Right renal cortex interstitium (tissue), 3 donors: ENCODE measurements at regions not wholly inside any gene's neighbourhood (a gene's known extent, or its start where the extent isn't known, plus 50 kb on each side); places are given as distances from the start of the nearest gene placed in this dataset.

ENCODE experiments used
- DNase-seq, 3 donors: peaks; one replicate each; pipeline ENCODE4 v3.0.0-alpha.2; 2013; ENCODE audit warnings: low read depth in 3 of 3, low spot score in 2 of 3

DNA sequence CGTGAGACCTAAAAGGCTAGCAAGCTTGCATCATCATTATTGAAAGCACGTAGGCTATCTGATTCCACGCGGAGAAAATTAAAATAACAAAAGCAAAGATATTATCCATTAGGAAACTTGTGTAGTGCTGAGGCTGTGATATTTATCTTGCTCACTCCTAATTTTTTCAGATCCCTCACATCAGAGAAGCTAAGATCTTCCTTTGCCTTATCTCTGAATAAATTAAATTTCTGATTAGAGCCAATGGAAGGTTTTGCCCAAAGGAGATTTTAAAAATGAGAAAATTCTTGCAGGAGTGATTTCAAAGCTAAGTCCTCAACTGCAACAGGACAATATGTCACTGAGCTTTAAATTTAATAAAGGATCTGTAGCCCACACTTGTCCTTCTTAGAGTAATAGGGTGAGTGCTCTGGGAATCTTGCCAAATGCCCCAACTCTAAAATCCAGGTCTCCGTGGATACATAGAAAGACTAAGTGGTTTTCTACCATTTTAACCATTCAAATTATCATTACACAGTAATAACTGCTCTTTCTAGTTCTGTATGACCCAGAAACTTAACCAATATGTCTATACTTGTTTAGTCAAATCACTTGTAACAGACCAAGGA lies 295.0 kb downstream of the CAAP1 start:
- no peak for DNase-seq

DNA sequence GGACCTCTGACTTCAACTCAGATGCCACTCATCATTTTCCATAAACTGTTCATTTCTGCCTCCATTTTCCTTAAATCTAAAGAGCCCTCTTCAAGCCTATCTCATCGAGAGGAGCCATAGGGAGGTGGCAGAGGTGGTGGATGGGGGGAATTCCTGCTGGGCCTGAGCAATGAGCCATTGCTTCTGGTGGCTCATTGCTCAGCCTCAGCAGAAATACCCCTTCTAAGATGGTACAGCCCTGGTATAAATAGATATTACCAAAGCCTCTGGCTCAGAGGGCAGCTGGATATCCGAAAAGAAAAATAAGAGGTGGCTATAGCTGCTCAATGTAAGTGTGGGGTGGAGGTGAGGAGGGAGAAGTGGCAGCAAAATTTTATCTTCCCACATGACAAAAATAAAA lies 313.5 kb downstream of the CAAP1 start:
- no peak for DNase-seq

- DNase-seq: no peak
Measured at GRCh38 chr9:26574898-26575440, 317.6 kb downstream of the CAAP1 start.

DNA sequence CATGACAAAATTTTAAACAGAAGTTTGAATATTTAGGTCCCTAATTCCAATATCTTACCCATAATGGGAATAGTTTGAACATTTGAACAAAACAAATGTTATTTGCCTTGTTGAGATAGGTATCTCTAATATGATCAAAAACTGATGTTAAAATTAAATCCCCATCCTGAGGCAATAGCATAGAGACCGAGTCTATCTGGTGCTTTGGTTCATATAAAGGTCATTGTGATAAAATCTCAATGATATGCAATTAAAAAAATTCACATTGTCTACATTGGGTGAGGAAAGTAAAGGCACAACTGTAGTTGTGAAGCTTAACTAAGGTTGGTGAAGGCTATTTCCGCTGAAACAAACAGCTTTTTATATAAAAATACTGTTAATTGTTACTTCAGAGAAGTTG lies 318.3 kb downstream of the CAAP1 start:
- no peak for DNase-seq

DNA sequence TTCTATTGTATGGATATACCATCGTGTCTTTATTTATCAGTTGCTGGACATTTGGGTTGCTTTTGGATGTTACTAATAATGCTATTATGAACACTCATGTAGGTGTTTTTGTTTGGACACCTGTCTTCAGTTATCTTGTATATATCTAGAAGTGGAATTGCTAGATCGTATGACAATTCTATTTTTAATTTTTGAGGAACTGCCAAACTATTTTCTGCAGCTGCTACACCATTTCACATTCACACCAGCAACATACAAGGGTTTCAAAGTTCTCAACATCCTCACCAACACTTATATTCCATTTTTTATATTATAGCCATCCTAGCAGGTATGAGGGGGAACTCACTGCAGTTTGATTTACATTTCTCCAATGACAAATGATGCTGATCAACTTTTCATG lies 324.6 kb downstream of the CAAP1 start:
- DNase-seq: no peak

GRCh38 chr9:26566141-26566540 lies 326.5 kb downstream of the CAAP1 start:
- DNase-seq: no peak

DNA sequence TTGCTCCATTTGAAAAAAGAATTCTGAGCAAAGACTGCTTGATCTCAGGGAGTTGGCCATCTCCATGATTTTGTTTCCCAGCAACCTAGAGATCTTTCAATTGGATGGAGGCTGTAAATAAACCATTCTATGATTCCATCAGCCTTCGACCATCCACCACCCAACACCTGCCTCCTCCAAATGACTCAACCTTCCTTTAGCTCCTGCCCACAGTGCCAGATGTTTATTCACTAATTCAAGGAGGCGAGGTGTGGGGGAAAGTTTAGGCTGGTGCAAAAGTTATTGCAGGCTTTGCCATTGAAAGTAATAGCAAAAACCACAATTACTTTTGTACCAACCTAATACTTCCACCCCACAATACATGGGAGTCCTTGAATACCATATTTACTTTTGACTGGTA lies 327.5 kb downstream of the CAAP1 start:
- no peak for DNase-seq

- no peak for DNase-seq
Measured at GRCh38 chr9:26562338-26562737, 330.3 kb downstream of the CAAP1 start.

- DNase-seq: no peak
Measured at GRCh38 chr9:26561928-26562327, 330.7 kb downstream of the CAAP1 start.

GRCh38 chr9:26559506-26559905 lies 333.1 kb downstream of the CAAP1 start:
- no peak for DNase-seq

- DNase-seq: no peak
Measured at GRCh38 chr9:26551971-26552370, 340.6 kb downstream of the CAAP1 start.

DNA sequence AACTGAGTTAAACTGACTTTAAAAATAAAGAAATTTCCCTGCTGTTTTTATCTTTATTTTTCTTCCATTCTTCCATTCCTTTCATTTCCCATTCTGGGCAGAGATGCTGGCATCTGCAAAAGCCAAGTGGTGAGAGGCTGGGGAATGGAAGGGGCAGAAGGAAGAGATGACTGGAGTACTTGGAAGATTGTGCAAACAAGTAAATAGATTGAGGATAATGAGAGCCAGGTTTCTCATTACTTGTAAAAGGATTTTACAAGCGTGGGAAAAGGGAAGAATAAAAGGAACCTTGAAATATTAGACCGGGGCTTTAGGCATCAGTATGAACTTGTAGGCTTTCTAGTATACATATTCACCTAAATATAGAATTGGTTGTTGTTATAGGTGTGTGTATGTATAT lies 341.2 kb downstream of the CAAP1 start:
- DNase-seq: no peak

GRCh38 chr9:26548781-26549290 lies 343.8 kb downstream of the CAAP1 start:
- DNase-seq: no peak

- no peak for DNase-seq
Measured at GRCh38 chr9:26539867-26540493, 352.6 kb downstream of the CAAP1 start.

GRCh38 chr9:26537211-26537610 lies 355.4 kb downstream of the CAAP1 start:
- no peak for DNase-seq

DNA sequence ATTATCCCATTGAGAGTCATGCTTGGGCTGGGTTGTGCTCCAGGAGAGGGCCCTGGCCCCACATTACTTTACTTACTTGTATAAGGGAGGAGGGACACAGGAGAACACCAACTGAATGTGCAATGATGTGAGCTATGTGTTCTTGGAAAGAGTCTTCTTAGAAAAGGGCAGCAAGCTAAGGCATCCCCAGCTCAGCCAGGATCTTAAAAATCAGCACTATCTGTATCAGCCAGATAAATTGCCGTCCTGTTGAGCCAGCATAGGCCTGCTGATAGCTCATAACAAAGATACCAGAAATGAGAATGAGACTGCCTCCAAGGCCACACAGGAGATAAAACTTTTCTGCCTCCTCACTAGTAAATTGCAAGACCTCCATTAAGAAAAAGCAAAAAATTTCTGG lies 357.5 kb downstream of the CAAP1 start:
- no peak for DNase-seq

DNA sequence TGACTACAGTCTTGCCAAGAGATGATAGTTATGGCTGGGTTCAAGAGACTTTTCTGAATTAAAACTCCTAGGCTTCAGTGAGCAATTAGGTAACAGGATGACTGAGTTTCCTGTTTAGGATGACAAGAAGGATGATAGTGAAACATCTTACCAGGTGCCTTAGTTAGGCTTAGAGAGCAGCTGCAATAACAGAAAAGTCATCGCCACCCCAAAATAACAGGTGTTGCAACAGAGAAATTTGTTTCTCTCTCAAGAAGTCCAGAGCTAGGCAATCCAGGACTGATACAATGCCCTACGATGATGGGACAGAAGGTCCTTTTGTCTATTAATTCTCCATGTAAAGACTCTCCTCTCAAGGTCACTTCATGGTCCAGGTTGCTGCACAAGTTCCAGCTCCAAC lies 361.8 kb downstream of the CAAP1 start:
- no peak for DNase-seq

- DNase-seq: no peak
Measured at GRCh38 chr9:26527931-26528330, 364.7 kb downstream of the CAAP1 start.

DNA sequence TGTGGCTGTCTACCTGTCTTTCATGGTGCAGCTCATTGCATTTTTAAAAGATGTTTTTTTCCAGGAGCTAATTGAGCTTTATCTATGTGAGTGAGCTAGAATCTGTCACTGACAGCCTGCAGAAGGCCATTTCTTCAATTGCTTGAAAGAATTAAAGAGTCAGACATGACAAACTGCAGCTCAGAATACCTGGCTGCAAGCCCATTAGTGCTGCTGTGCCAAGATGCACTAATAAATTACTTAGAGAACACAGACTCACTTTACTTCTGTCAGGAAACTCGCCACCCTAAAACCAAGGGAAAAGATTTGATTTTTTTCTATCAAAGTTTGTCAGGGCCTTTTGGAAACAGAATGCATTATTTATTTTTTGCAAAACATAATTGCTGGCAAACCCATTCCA lies 368.3 kb downstream of the CAAP1 start:
- DNase-seq: peak in 2 of 3 donors; percentile 29 to 31

GRCh38 chr9:26523577-26523976 lies 369.0 kb downstream of the CAAP1 start:
- no peak for DNase-seq

- DNase-seq: no peak
Measured at GRCh38 chr9:26520141-26520540, 372.5 kb downstream of the CAAP1 start.

DNA sequence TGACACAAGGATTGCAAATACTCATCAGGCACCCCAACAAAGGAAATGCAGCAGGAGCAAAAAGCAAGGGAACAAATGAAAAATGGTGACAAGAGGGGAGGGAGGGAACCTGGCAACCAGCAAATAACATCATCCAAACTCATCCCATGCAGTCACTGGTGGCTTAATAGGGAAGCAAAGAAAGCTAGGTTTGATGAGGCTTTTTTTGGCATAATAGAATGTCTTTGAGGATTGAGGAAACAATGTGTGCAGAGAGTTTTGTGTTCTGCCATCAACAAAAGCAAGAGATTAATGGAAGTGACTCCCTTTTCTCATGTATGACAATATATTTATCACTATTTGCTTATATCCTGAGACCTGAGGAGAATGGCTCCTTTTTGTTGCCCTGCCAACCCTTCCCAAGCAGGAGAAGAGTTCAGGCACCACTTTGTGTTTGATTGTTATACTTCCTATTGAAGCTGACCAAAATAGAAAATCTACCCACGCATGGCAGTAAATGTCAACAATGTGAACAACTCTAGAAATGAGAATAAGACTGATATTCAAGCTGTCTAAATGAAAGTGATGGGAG lies 375.7 kb downstream of the CAAP1 start:
- DNase-seq: no peak
